ENCODE measurements at regions not wholly inside any gene's neighbourhood (a gene's known extent, or its start where the extent isn't known, plus 50 kb on each side); places are given as distances from the start of the nearest gene placed in this dataset.
"Not testable (repeated sequence)": the region's sequence is repeated elsewhere in the genome, so short reads cannot be mapped to it uniquely, and the experiment has no call there.

DNA sequence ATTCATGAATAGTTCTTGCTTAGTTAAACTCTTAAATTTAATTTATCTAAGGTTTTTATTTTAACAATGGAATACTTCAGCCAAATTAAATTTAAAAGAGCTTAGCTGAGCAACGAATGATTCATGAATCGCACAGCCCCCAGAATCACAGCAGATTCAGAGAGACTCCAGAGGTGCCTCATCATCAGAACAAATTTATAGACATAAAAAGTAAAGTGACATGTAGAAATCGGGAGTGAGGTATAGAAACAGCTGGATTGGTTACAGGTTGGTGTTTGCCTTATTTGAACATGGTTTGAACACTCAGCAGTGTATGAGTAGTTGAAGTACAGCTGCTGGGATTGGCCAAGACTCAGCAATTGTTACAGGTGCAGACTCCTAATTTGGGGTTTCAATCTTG, 132.7 kb upstream of the MAP3K4 start:
- H3K4me3 ChIP-seq (ENCODE audit: insufficient read depth, low read depth, low read length) = no peak overlapping the region
- H3K4me1 ChIP-seq (ENCODE audit: control insufficient read depth, insufficient read depth, low read length) = no peaks in the 10 kb centered on the region
- no peaks in the 10 kb centered on the region for H3K27me3 ChIP-seq (ENCODE audit: control insufficient read depth, insufficient read depth, low read length, poor library complexity, severe bottlenecking)
- no peak overlapping the region for H3K27ac ChIP-seq (ENCODE audit: insufficient read depth, low read depth, low read length, poor library complexity, severe bottlenecking)
- H3K9me3 ChIP-seq (ENCODE audit: control insufficient read depth, low read length) = no peaks in the 10 kb centered on the region
- H3K36me3 ChIP-seq (ENCODE audit: control insufficient read depth, insufficient read depth, low read length) = no peaks in the 10 kb centered on the region
- 90 to 97% methylated on average over 3 of the region's 3 CpGs for WGBS, 2 experiments

DNA sequence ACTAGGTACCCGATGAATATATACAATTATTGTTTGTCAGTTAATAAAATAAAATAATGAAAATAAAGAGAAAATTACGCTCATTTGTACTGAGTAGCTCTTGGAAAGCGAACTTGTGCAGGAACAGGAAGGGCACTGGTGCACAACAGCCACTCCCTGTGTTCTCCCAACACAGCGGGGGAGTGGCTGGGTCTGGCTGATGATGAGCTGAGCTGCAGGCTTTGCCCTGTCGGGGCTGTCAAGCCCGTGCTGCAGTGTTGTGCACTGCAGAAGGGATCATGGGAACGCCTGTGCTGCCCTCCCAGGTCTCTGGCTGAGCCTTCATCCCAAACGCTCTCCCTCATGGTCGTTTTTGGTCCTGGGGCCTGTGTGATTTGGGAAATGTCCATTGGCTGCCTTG, 131.7 kb upstream of the MAP3K4 start:
- Histone ChIP-seq H3K4me1 (ENCODE audit: control insufficient read depth, insufficient read depth, low read length) (no peaks in the 10 kb centered on the region), H3K9me3 (ENCODE audit: control insufficient read depth, low read length) (no peaks in the 10 kb centered on the region), H3K36me3 (ENCODE audit: control insufficient read depth, insufficient read depth, low read length) (no peaks in the 10 kb centered on the region), H3K27ac (ENCODE audit: insufficient read depth, low read depth, low read length, poor library complexity, severe bottlenecking) (no peak overlapping the region), H3K27me3 (ENCODE audit: control insufficient read depth, insufficient read depth, low read length, poor library complexity, severe bottlenecking) (no peaks in the 10 kb centered on the region), H3K4me3 (ENCODE audit: insufficient read depth, low read depth, low read length) (no peak overlapping the region)
- WGBS, 2 experiments = 82 to 86% methylated on average over 8 of the region's 9 CpGs

DNA sequence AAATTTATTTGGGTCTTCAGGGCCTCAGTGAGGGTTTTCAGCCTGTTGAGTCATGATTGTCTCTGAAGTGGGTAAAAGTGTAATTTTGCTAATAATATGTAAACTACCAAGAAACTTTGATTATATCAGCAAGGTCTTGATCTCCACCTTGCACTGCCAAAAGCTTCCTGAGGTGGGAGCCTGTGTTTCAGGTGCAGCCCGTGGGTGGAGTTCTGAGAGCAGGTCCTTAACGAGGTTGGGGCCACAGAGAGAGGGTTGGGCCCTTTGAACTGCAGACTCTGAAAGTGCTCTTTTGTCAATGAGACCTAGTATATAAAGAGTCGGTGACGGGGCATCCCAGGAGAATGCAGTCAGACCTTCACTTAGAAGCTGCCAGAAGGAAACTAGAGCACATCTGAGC, 129.7 kb upstream of the MAP3K4 start:
- no peak overlapping the region for H3K27ac ChIP-seq (ENCODE audit: insufficient read depth, low read depth, low read length, poor library complexity, severe bottlenecking)
- no peak overlapping the region for H3K4me3 ChIP-seq (ENCODE audit: insufficient read depth, low read depth, low read length)
- no peaks in the 10 kb centered on the region for H3K9me3 ChIP-seq (ENCODE audit: control insufficient read depth, low read length)
- WGBS, 2 experiments = 54 to 62% methylated on average over 4 of the region's 4 CpGs
- H3K27me3 ChIP-seq (ENCODE audit: control insufficient read depth, insufficient read depth, low read length, poor library complexity, severe bottlenecking) = no peaks in the 10 kb centered on the region
- H3K4me1 ChIP-seq (ENCODE audit: control insufficient read depth, insufficient read depth, low read length) = no peaks in the 10 kb centered on the region
- H3K36me3 ChIP-seq (ENCODE audit: control insufficient read depth, insufficient read depth, low read length) = no peaks in the 10 kb centered on the region

DNA sequence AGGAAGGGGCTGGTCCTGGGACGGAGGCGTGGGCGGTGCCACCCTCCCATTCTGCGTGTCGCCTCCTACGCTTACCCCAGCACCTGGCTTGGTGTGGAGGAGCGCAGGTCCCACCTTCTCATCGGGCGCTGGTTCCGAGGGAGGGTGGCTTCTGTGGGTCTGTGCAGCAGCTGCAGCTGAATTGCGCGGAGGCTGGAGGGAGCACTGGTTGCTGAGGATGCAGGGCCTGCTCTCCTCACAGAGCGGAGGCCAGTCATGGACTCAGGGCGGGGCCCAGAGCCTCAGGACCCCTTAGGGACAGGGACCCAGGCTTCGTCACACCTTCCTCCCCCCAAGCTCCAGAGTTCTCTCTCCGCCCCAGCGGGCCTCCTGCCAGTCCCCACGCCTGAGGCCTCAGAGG, 127.8 kb upstream of the MAP3K4 start:
- Histone ChIP-seq H3K27ac (ENCODE audit: insufficient read depth, low read depth, low read length, poor library complexity, severe bottlenecking) (no peak overlapping the region), H3K27me3 (ENCODE audit: control insufficient read depth, insufficient read depth, low read length, poor library complexity, severe bottlenecking) (no peaks in the 10 kb centered on the region), H3K9me3 (ENCODE audit: control insufficient read depth, low read length) (no peaks in the 10 kb centered on the region), H3K36me3 (ENCODE audit: control insufficient read depth, insufficient read depth, low read length) (no peaks in the 10 kb centered on the region), H3K4me1 (ENCODE audit: control insufficient read depth, insufficient read depth, low read length) (no peaks in the 10 kb centered on the region), H3K4me3 (ENCODE audit: insufficient read depth, low read depth, low read length) (no peak overlapping the region)
- WGBS, 2 experiments = 94 to 96% methylated on average over 18 of the region's 18 CpGs

DNA sequence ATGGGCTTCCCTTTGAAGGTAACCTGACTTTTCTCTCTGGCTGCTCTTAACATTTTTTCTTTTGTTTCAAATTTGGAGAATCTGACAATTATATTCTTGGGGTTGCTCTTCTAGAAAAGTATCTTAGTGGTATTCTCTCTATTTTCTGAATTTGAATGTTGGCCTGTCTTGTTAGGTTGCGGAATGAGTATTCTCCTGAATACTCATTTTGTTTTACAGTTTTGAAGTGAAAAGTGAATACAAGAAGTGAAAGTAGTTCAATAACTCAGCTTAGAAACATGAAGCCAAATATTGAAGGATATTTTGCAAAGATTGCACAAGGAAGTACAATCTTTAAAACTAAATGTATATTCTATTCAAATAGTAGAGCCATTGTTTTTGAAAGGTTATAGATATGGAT, 120.2 kb upstream of the MAP3K4 start:
- Histone ChIP-seq H3K27me3 (ENCODE audit: control insufficient read depth, insufficient read depth, low read length, poor library complexity, severe bottlenecking) (no peaks in the 10 kb centered on the region), H3K4me1 (ENCODE audit: control insufficient read depth, insufficient read depth, low read length) (no peaks in the 10 kb centered on the region), H3K4me3 (ENCODE audit: insufficient read depth, low read depth, low read length) (no peak overlapping the region), H3K9me3 (ENCODE audit: control insufficient read depth, low read length) (no peaks in the 10 kb centered on the region), H3K36me3 (ENCODE audit: control insufficient read depth, insufficient read depth, low read length) (no peaks in the 10 kb centered on the region), H3K27ac (ENCODE audit: insufficient read depth, low read depth, low read length, poor library complexity, severe bottlenecking) (no peak overlapping the region)
- 94 to 100% methylated on average over 1 of the region's 1 CpG for WGBS, 2 experiments

DNA sequence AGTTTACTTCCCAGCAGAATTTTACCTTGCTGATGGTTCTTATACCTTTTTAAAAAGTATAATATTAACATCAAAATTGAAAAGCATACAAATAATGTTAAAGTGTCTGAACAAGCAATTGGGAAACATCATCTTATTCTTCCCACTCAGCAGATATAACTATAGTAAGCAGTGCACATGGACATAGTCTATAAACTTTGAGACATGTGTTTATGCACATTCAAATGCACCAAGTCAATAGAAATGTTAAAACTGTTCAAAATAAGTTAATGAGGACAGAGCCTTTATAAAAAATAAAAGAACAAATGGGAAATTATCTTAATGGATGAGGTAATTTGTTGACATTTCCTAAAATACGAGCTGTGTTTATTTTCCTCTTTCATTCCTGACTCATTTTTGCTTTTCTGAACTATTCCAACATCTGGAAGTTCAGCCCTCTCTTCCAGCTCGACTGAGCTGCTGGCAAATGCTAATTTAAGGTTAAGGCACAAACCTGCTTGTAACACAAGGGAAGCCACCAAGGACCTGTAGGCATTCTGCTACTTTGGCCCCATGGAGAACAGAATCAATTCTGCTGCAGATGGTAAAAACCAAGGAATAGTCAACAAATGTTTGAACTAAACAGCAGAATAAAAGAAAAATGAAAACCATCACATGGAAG, 110.3 kb upstream of the MAP3K4 start:
- no peaks in the 10 kb centered on the region for H3K9me3 ChIP-seq (ENCODE audit: control insufficient read depth, low read length)
- 58 to 60% methylated on average over 2 of the region's 2 CpGs for WGBS, 2 experiments
- no peaks in the 10 kb centered on the region for H3K36me3 ChIP-seq (ENCODE audit: control insufficient read depth, insufficient read depth, low read length)
- no peaks in the 10 kb centered on the region for H3K27me3 ChIP-seq (ENCODE audit: control insufficient read depth, insufficient read depth, low read length, poor library complexity, severe bottlenecking)
- no peak overlapping the region for H3K4me3 ChIP-seq (ENCODE audit: insufficient read depth, low read depth, low read length)
- no peak overlapping the region for H3K27ac ChIP-seq (ENCODE audit: insufficient read depth, low read depth, low read length, poor library complexity, severe bottlenecking)
- H3K4me1 ChIP-seq (ENCODE audit: control insufficient read depth, insufficient read depth, low read length) = peaks cover 6% of the 10 kb centered on the region

DNA sequence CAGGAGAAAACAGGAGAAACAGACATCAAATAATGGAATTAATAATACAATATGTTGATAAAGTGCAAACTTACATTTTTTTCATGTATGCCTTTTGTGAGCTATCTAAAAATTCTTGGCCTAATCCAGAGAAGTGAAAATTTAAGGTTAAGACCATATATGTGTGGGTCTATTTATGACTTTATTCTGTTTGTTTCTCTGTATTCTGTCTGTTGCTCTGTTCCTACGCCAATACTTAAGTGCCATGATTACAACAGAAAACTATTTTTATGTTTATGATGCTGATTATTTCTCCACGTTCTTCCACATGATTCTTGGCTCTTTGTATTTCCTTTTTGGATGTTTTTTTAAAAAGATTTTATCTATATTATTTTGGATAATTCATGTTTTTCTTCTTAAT, 109.6 kb upstream of the MAP3K4 start:
- Histone ChIP-seq H3K4me3 (ENCODE audit: insufficient read depth, low read depth, low read length) (no peak overlapping the region), H3K36me3 (ENCODE audit: control insufficient read depth, insufficient read depth, low read length) (no peaks in the 10 kb centered on the region), H3K9me3 (ENCODE audit: control insufficient read depth, low read length) (no peaks in the 10 kb centered on the region), H3K27ac (ENCODE audit: insufficient read depth, low read depth, low read length, poor library complexity, severe bottlenecking) (no peak overlapping the region), H3K27me3 (ENCODE audit: control insufficient read depth, insufficient read depth, low read length, poor library complexity, severe bottlenecking) (no peaks in the 10 kb centered on the region), H3K4me1 (ENCODE audit: control insufficient read depth, insufficient read depth, low read length) (peaks cover 6% of the 10 kb centered on the region)
- 80% methylated on average over 1 of the region's 2 CpGs; no CpG with 5 or more reads in 1 of the 2 experiments for WGBS, 2 experiments

DNA sequence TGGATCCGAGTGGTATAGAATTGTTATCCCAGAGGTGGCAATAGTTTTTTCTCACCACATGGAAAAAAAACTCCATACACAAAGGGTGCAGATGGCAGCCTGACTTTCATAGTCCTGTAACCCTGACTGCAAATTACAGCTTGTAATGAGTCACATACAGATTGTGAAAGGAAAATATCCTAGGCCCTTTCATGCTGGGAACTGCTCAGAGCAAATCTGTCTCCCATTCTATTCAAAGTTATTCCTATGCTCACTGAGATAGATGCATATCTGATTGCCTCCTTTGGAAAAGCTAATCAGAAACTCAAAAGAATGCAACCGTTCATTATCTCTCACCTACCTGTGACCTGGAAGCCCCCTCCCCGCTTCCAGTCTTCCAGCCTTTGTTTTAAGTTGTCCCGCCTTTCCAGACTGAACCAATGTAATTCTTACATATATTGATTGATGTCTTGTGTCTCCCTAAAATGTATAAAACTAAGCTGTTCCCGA, 108.7 kb upstream of the MAP3K4 start:
- WGBS, 2 experiments = 71 to 72% methylated on average over 4 to 5 of the region's 5 CpGs
- Histone ChIP-seq H3K4me1 (ENCODE audit: control insufficient read depth, insufficient read depth, low read length) (peaks cover 6% of the 10 kb centered on the region), H3K9me3 (ENCODE audit: control insufficient read depth, low read length) (no peaks in the 10 kb centered on the region), H3K27ac (ENCODE audit: insufficient read depth, low read depth, low read length, poor library complexity, severe bottlenecking) (no peak overlapping the region), H3K36me3 (ENCODE audit: control insufficient read depth, insufficient read depth, low read length) (no peaks in the 10 kb centered on the region), H3K4me3 (ENCODE audit: insufficient read depth, low read depth, low read length) (no peak overlapping the region), H3K27me3 (ENCODE audit: control insufficient read depth, insufficient read depth, low read length, poor library complexity, severe bottlenecking) (no peaks in the 10 kb centered on the region)

DNA sequence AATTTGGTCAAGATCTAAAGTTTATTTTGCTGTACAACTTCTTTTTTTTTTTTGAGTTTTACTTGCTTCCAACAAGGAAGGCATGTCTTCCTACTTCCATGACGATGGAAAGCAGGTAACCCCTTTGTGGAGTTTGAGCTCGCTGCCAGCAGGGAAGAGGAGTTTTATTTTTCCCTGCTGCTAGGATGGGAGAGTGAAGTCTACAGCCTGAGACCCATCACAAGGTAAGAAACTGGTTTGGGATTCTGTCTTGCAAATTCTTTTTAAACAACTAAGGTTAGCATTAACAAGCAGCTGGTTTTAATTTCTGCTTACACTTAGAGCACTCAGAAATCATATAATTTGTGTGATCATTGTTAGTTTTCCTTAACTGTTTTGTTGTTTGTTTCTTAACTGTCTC, 108.0 kb upstream of the MAP3K4 start:
- Histone ChIP-seq H3K9me3 (ENCODE audit: control insufficient read depth, low read length) (no peaks in the 10 kb centered on the region), H3K36me3 (ENCODE audit: control insufficient read depth, insufficient read depth, low read length) (no peaks in the 10 kb centered on the region), H3K27ac (ENCODE audit: insufficient read depth, low read depth, low read length, poor library complexity, severe bottlenecking) (no peak overlapping the region), H3K27me3 (ENCODE audit: control insufficient read depth, insufficient read depth, low read length, poor library complexity, severe bottlenecking) (no peaks in the 10 kb centered on the region), H3K4me1 (ENCODE audit: control insufficient read depth, insufficient read depth, low read length) (peaks cover 6% of the 10 kb centered on the region), H3K4me3 (ENCODE audit: insufficient read depth, low read depth, low read length) (no peak overlapping the region)
- WGBS, 2 experiments = 36 to 44% methylated on average over 2 of the region's 2 CpGs

DNA sequence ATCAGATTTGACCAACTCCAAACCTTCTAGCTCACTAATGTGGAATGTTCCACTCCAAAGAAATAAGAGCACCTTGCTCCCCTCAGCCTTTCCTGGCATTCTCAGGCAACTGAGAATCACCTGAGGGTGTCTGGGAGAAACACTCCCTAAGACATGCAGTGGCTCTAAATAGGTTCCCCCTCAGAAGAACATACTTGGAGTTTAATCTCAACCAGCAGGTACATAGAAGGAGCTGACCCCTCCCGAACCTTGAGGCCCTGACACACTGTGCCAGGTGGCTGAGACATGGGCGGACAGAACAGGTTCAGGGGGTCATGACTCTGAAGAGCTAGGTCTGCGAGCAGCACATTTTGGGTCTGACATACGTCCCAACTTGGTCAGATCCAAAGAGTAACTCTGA, 107.6 kb upstream of the MAP3K4 start:
- no peak overlapping the region for H3K27ac ChIP-seq (ENCODE audit: insufficient read depth, low read depth, low read length, poor library complexity, severe bottlenecking)
- 68 to 69% methylated on average over 4 of the region's 4 CpGs for WGBS, 2 experiments
- no peaks in the 10 kb centered on the region for H3K9me3 ChIP-seq (ENCODE audit: control insufficient read depth, low read length)
- no peaks in the 10 kb centered on the region for H3K36me3 ChIP-seq (ENCODE audit: control insufficient read depth, insufficient read depth, low read length)
- no peak overlapping the region for H3K4me3 ChIP-seq (ENCODE audit: insufficient read depth, low read depth, low read length)
- H3K4me1 ChIP-seq (ENCODE audit: control insufficient read depth, insufficient read depth, low read length) = peaks cover 6% of the 10 kb centered on the region
- H3K27me3 ChIP-seq (ENCODE audit: control insufficient read depth, insufficient read depth, low read length, poor library complexity, severe bottlenecking) = no peaks in the 10 kb centered on the region

DNA sequence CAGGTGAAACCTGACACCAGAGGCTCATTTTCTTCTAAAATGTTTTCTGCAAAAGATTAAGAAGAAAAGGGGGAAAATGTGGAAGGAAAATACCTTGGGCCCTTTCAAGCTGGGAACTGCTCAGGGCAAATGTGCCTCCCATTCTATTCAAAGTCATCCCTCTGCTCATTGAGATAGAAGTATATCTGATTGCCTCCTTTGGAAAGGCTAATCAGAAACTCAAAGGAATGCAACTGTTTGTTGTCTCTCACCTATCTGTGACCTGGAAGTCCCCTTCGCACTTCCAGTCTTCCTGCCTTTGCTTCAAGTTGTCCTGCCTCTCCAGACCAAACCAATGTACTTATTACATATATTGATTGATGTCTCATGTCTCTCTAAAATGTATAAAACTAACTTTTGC, 102.4 kb upstream of the MAP3K4 start:
- not testable (repeated sequence) for H3K4me3 ChIP-seq (ENCODE audit: insufficient read depth, low read depth, low read length); H3K27me3 ChIP-seq (ENCODE audit: control insufficient read depth, insufficient read depth, low read length, poor library complexity, severe bottlenecking); H3K27ac ChIP-seq (ENCODE audit: insufficient read depth, low read depth, low read length, poor library complexity, severe bottlenecking); H3K9me3 ChIP-seq (ENCODE audit: control insufficient read depth, low read length); H3K4me1 ChIP-seq (ENCODE audit: control insufficient read depth, insufficient read depth, low read length); H3K36me3 ChIP-seq (ENCODE audit: control insufficient read depth, insufficient read depth, low read length)
- WGBS, 2 experiments = 67 to 82% methylated on average over 1 of the region's 1 CpG
